WI38 (cell line): ENCODE measurements at regions not wholly inside any gene's neighbourhood (a gene's known extent, or its start where the extent isn't known, plus 50 kb on each side); places are given as distances from the start of the nearest gene placed in this dataset.

Source experiments
- H3K4me3 ChIP-seq: 2 replicates; pipeline ENCODE4 v1.5.1; 2011; ENCODE audit warnings: low read depth, mild to moderate bottlenecking, control low read depth, low read length
- CTCF ChIP-seq: IDR thresholded peaks from 2 replicates; pipeline ENCODE4 v1.5.1; 2012; ENCODE audit warnings: low read depth, mild to moderate bottlenecking, control low read depth, low read length

GRCh38 chr2:220106065-220106464 lies 478.6 kb downstream of the SLC4A3 start:
- no peak for TF ChIP-seq CTCF
- no peak overlapping the region for H3K4me3 ChIP-seq

- TF ChIP-seq CTCF, result no peak
- no peak overlapping the region for H3K4me3 ChIP-seq
Measured at GRCh38 chr2:220107380-220107791, 480.0 kb downstream of the SLC4A3 start.

GRCh38 chr2:220114443-220114842 lies 487.0 kb downstream of the SLC4A3 start:
- TF ChIP-seq CTCF, result no peak
- no peak overlapping the region for H3K4me3 ChIP-seq

- H3K4me3 ChIP-seq, result no peak overlapping the region
- no peak for TF ChIP-seq CTCF
Measured at GRCh38 chr2:220117025-220117424, 489.6 kb downstream of the SLC4A3 start.

- no peak overlapping the region for H3K4me3 ChIP-seq
- no peak for TF ChIP-seq CTCF
Measured at GRCh38 chr2:220120041-220120440, 492.6 kb downstream of the SLC4A3 start.

- H3K4me3 ChIP-seq, result no peak overlapping the region
- TF ChIP-seq CTCF, result no peak
Measured at GRCh38 chr2:220123751-220124150, 496.3 kb downstream of the SLC4A3 start.

GRCh38 chr2:220125551-220125950 lies 498.1 kb downstream of the SLC4A3 start:
- H3K4me3 ChIP-seq, result no peak overlapping the region
- no peak for TF ChIP-seq CTCF
